ENCODE measurements at regions not wholly inside any gene's neighbourhood (a gene's known extent, or its start where the extent isn't known, plus 50 kb on each side); places are given as distances from the start of the nearest gene placed in this dataset.

DNA sequence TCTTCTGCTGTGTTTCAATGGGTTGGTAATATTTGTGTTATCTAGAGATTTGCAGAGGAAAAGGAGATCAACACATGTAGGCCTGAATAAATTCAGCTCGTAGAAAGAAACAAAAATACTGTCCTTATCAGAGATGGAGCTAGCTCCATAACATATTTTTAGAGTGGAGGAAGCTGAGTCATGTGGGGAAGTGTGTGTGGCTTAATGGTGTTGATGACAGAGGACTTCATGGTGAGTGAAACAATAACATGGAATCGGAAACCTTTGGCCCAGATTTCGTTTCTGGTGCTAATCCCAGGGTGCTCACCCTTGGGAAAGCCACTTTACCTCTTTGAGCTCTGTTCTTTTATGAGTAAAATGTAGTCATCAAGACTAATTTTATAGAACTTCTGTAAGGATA is 825.0 kb downstream of the TLR4 start:
- DNase-seq, result peak; percentile 15

GRCh38 chr9:118529624-118530214 is 825.5 kb downstream of the TLR4 start:
- DNase-seq, result no peak

- DNase-seq, result no peak
Measured at GRCh38 chr9:118532592-118532991, 828.4 kb downstream of the TLR4 start.

- peak; percentile 15 for DNase-seq
Measured at GRCh38 chr9:118533101-118533500, 828.9 kb downstream of the TLR4 start.

DNA sequence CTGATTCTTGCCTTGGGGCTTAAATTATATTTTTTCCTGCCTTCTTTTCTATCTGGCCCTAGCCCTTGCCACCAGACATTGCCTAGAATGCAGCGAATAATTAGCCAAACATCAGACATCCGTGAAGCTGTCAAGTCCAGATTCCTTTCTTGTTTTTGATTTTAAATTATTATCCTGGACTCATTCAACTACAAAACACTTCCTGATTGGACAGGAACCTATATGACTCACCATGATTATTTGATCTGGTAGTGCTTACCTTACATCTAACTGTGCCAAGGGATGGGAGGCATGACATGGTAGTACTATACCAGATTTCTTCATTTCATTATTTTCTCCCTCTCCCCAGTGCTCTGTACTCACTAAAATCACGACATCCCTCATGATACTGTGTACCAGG is 829.6 kb downstream of the TLR4 start:
- no peak for DNase-seq

DNA sequence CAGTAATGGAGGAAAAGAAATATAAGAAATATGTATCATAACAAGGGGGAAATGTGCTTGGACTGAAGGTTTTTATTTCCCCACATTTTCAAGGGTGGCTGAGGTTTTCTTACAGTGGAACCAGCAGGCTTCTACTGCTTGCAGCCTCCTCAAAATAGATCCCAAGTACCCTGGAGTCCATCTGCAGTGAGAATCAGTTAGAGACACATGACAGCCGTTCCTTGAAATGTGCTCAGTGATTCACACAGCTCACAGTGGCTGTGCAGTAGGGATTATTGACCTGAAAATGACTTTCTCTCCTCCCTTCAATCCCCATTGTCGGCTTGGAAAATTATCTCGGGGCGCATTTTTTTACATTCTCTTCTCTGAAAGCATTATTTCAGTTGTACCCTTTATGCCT is 832.0 kb downstream of the TLR4 start:
- no peak for DNase-seq

DNA sequence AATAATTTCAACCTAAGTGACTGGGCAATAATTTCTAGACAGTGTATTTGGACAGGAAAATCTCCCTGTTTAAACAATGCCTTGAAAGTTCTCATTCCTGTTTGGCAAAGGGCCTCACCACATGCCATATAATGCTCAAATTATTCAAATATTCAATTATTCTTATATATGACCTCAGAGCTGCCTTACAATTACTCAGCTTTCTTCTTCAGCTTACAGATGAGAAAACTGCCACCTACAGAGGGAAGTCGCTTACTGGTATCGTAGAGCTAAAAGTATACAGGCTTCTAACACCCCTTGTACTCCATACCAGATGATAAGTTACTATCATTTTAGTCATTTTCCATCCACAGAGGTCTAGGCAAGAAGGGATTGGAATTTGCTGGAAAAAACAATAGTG is 830.3 kb downstream of the BRINP1 start:
- no peak for DNase-seq

GRCh38 chr9:118553465-118553864 is 815.8 kb downstream of the BRINP1 start:
- DNase-seq, result no peak

DNA sequence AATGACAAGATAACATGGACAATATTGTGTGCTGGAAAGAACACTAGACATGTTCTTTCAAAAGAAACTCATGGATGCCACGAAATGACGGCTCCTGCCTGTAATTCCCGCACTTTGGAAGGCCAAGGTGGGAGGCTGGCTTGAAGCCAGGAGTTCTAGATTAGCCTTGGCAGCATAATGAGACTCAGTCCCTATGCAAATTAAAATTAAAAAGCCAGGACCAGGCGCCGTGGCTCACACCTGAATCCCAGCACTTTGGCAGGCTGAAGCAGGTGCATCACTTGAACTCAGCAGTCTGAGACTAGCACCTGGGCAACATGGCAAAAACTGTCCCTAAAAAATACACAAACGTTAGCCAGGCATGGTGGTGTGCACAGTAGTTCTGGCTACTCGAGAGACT is 814.2 kb downstream of the BRINP1 start:
- no peak for DNase-seq

DNA sequence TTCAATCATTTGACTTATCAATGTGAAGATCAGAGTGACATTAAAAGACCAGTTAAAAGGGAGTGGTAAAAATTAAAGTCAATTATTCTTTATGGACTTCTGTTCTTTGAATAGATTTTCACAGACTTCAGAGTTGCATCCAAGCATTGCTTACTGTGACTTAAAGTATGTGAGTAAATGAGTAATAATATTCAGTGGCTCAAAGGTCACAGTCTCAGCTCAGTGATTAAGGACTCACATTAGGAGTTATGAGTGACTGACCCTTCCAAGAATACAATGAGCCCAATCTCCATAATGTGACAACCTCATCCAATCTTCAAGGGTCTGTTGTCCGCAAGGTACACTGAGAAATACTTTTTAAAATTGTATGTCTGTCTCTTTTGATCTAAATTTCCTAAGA is 811.2 kb downstream of the BRINP1 start:
- no peak for DNase-seq

DNA sequence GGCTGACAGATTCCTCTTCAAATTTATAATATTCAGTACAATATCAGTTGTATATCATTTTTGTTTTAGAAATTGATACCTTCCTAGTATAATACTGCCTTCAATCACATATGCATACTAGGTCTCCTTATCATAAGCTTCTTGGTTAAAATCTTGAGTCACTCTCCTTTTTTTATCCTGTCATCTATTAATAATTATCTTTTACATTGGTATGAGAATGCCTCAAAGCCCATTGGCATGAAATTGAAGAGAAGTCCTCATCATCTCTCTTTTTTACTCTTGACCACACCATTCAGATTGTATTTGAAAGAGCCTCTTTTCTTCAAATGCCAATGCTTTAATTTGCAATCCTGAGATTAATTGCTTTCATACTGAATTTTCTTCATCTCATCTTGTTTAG is 810.3 kb downstream of the BRINP1 start:
- DNase-seq, result no peak

DNA sequence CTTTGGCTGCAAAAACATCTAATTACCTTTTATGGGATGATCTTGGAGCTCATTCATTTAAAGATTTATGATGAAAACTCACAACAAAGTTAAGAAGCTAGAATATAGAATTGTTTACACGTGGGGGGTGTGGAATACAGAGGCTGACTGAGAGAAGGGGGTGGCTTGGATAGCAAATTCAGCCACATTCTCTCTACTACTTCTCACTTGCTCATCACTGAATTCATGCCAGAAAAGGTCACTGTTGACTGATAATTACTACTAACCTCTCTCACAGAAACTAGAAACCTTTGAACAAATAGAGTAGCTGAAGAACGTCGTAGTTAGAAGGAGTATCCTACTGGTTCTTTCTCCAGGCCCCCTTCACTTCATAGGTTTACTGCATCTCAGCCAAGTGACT is 808.2 kb downstream of the BRINP1 start:
- DNase-seq, result no peak

GRCh38 chr9:118563677-118564076 is 805.6 kb downstream of the BRINP1 start:
- peak; percentile 5 for DNase-seq

GRCh38 chr9:118567861-118568260 is 801.4 kb downstream of the BRINP1 start:
- no peak for DNase-seq

GRCh38 chr9:118568704-118569103 is 800.5 kb downstream of the BRINP1 start:
- no peak for DNase-seq

DNA sequence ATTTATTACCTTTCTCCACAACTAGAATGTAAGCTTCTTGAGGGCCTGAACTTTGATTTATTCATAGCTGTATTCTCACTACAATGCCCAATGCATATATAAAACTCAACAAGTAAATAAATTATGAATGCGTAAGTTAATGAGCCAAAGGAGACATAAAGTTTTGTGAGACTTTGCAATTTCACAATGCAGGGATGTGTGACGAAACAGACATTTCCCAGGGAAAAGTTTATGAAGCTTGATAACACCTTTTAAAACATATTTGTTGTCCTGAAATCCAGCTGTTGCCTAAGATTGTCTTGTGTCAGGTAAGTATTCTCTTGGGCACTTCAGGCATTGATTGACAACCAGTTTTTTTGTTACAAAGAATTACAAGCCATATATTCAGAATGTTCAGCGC is 800.1 kb downstream of the BRINP1 start:
- no peak for DNase-seq

GRCh38 chr9:118570066-118570465 is 799.2 kb downstream of the BRINP1 start:
- DNase-seq, result no peak

DNA sequence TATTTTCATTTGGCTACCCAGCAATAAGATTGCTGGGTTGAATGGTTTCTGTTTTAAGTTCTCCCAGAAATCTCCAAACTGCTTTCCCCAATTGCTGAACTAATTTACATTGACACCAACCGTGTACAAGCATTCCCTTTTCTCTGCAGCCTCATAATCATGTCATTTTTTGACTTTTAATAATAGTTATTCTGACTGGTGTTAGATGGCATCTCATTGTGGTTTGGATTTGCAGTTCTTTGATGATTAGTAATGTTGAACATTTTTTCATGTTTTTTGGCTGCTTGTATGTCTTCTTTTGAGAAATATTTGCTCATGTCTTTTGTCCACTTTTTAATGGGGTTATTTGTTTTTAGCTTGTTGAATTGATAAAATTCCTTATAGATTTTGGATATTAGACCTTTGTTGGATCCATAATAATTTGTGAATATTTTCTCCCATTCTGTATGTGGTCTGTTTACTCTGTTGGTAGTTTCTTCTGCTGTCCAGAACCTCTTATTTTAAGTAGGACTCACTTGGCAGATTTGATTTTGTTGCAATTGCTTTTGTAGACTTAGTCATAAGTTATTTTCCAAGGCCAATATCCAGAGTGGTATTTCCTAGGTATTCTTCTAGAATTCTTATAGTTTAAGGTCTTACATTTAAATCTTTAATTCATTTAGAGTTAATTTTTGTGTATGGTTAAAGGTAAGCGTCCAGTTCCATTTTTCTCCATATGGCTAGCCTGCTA is 793.7 kb downstream of the BRINP1 start:
- peak; percentile 60 for DNase-seq

GRCh38 chr9:118577121-118577520 is 792.1 kb downstream of the BRINP1 start:
- peak; percentile 77 for DNase-seq

DNA sequence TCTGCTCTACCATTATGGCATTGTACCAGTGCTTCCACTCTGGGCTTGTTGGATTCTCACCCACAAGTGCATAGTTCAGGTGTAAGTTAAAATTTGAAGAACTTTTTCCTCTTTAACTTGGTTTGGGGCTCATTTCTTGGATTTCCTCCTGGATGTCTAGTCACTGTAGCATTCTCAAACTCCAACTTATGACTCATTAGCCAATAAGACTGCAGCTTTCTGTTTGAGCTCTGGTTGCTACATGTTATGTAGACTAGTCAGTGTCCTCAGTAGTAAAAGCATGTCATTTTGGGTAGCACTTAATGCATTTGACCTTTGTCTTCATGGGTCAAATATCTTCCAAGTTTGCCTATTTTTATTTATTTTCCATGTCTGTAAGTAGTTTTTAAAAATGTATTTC is 790.8 kb downstream of the BRINP1 start:
- peak; percentile 63 for DNase-seq

DNA sequence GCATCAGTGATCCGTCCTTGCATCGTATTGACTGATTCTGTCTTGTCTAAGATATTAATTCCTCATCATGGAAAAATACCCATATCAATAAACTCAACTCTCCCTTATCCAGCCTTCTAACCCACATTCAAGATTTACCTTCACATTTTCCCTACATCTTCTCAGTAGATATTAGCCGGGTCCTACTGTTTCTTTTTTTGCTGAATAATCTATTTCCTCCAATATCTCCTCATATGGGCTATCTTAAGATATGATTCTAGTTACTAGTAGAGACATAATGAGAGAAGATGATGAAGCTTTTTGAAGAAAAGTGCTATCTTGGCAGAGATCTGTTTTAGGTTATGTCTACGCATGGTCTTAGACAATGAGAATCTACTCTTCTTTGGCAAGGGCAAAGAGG is 785.8 kb downstream of the BRINP1 start:
- DNase-seq, result no peak

GRCh38 chr9:118586978-118587377 is 782.3 kb downstream of the BRINP1 start:
- no peak for DNase-seq

GRCh38 chr9:118594428-118594827 is 774.8 kb downstream of the BRINP1 start:
- no peak for DNase-seq

GRCh38 chr9:118595719-118596305 is 773.4 kb downstream of the BRINP1 start:
- peak; percentile 54 for DNase-seq
